CD8-positive, alpha-beta memory T cell (primary cell): ENCODE measurements at regions not wholly inside any gene's neighbourhood (a gene's known extent, or its start where the extent isn't known, plus 50 kb on each side); places are given as distances from the start of the nearest gene placed in this dataset.

Experiments used
- CTCF ChIA-PET: fragments of 350-600 bp; sonication (Branson Sonifier 250); formaldehyde crosslinking; loops from one replicate; lab custom pipeline; 2021; ENCODE audit warnings: antibody characterized with exemption; lab: Charles Lee
- POLR2A ChIA-PET: fragments of 350-600 bp; sonication (Branson Sonifier 250); formaldehyde crosslinking; loops from one replicate; lab custom pipeline; 2021; ENCODE audit warnings: antibody characterized with exemption; lab: Charles Lee
- DNase-seq, 5 donors: peaks; one replicate each; pipeline versions ENCODE4 v3.0.0 to v3.0.0-alpha.2; 2020 to 2022; ENCODE audit warnings: mixed read lengths in 1 of 5
- H3K27ac ChIP-seq: one replicate; pipeline ENCODE4 v1.7.0; 2013; ENCODE audit warnings: low read depth, mild to moderate bottlenecking, low read length, moderate library complexity
- H3K27me3 ChIP-seq: 2 replicates; pipeline ENCODE4 v1.7.0; 2013; ENCODE audit warnings: low read length, mild to moderate bottlenecking; ENCODE audit not compliant: insufficient read depth, poor library complexity, severe bottlenecking
- H3K36me3 ChIP-seq: 2 replicates; pipeline ENCODE4 v1.7.0; 2013; ENCODE audit warnings: mild to moderate bottlenecking, low read length, moderate library complexity; ENCODE audit not compliant: insufficient read depth
- H3K4me1 ChIP-seq: 2 replicates; pipeline ENCODE4 v1.7.0; 2013; ENCODE audit warnings: mild to moderate bottlenecking, low read length, moderate library complexity; ENCODE audit not compliant: insufficient read depth
- H3K4me3 ChIP-seq: 2 replicates; pipeline ENCODE4 v1.7.0; 2013; ENCODE audit warnings: mild to moderate bottlenecking, low read length
- H3K9me3 ChIP-seq: 2 replicates; pipeline ENCODE4 v1.7.0; 2013; ENCODE audit warnings: mild to moderate bottlenecking, low read length
- H3K27ac Mint-ChIP-seq, 8 donors: one replicate each; pipeline ENCODE4 v1.8.0; 2020 to 2021; ENCODE audit warnings: mixed read lengths in 8 of 8, mild to moderate bottlenecking in 6 of 8, inconsistent platforms in 3 of 8, moderate library complexity in 3 of 8
- H3K27me3 Mint-ChIP-seq, 2 donors: one replicate each; pipeline ENCODE4 v1.8.0; 2020 to 2021; ENCODE audit warnings: mixed read lengths in 2 of 2, mild to moderate bottlenecking in 1 of 2, moderate library complexity in 1 of 2
- H3K36me3 Mint-ChIP-seq, 3 donors: one replicate each; pipeline ENCODE4 v1.8.0; 2020 to 2021; ENCODE audit warnings: mixed read lengths in 3 of 3, inconsistent platforms in 1 of 3, mild to moderate bottlenecking in 1 of 3
- H3K4me1 Mint-ChIP-seq, 3 donors: one replicate each; pipeline ENCODE4 v1.8.0; 2020 to 2021; ENCODE audit warnings: mixed read lengths in 3 of 3, inconsistent platforms in 1 of 3, mild to moderate bottlenecking in 1 of 3
- H3K4me3 Mint-ChIP-seq, 7 donors: one replicate each; pipeline ENCODE4 v1.8.0; 2020 to 2021; ENCODE audit warnings: mixed read lengths in 7 of 7, mild to moderate bottlenecking in 6 of 7, moderate library complexity in 4 of 7, inconsistent platforms in 2 of 7
- H3K9me3 Mint-ChIP-seq, 5 donors: one replicate each; pipeline ENCODE4 v1.8.0; 2020 to 2022; ENCODE audit warnings: mixed read lengths in 5 of 5, mild to moderate bottlenecking in 3 of 5, moderate library complexity in 2 of 5, inconsistent platforms in 1 of 5

- H3K9me3 ChIP-seq, result no peaks in the 10 kb centered on the region
- peaks cover 0 to 1% of the 10 kb centered on the region in 2 donors for H3K27me3 Mint-ChIP-seq
- no peaks in the 10 kb centered on the region for H3K36me3 Mint-ChIP-seq
- H3K27ac ChIP-seq, result no peak overlapping the region
- ChIA-PET CTCF (no interaction called here), POLR2A (no interaction called here)
- peak overlapping the region in 1 of 8 donors; percentile 21 for H3K27ac Mint-ChIP-seq
- H3K9me3 Mint-ChIP-seq, result no peaks in the 10 kb centered on the region
- H3K27me3 ChIP-seq, result no peaks in the 10 kb centered on the region
- no peak for DNase-seq
- no peaks in the 10 kb centered on the region for H3K4me1 Mint-ChIP-seq
- H3K4me3 ChIP-seq, result no peak overlapping the region
- H3K4me3 Mint-ChIP-seq, result no peak overlapping the region
- H3K4me1 ChIP-seq, result no peaks in the 10 kb centered on the region
- H3K36me3 ChIP-seq, result no peaks in the 10 kb centered on the region
Measured at GRCh38 chr9:89884356-89885083, 279.7 kb downstream of the GADD45G start.

DNA sequence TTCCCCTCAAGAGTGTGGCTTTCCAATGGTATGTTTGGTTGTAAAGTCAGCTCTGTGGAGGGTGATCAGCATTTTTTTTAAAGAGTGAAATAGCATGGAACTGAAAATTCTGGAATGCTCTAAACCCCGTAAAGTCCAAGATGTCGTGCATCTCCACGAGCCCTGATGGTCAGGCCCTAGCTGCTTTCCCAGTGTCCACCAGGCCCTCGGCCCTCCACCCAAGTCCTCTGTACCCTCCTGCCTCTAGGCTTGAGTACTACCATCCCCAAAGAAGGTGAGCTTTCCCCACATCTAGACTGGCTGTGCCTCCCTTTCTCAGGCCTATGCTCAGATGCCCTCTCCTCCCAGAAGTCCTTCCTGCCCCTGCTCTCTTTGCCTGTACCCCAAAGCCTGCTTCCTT, 280.3 kb downstream of the GADD45G start:
- H3K9me3 ChIP-seq, result no peaks in the 10 kb centered on the region
- H3K27ac ChIP-seq, result no peak overlapping the region
- Mint-ChIP-seq H3K4me1 (no peaks in the 10 kb centered on the region), H3K9me3 (no peaks in the 10 kb centered on the region), H3K4me3 (no peak overlapping the region), H3K36me3 (no peaks in the 10 kb centered on the region), H3K27me3 (peaks cover 0 to 1% of the 10 kb centered on the region in 2 donors), H3K27ac (no peak overlapping the region)
- H3K4me3 ChIP-seq, result no peak overlapping the region
- DNase-seq, result no peak
- H3K36me3 ChIP-seq, result no peaks in the 10 kb centered on the region
- ChIA-PET POLR2A (no interaction called here), CTCF (no interaction called here)
- H3K4me1 ChIP-seq, result no peaks in the 10 kb centered on the region
- H3K27me3 ChIP-seq, result no peaks in the 10 kb centered on the region

GRCh38 chr9:89886281-89886700, 281.5 kb downstream of the GADD45G start:
- CTCF ChIA-PET, result no interaction called here
- Histone ChIP-seq H3K27ac (no peak overlapping the region), H3K4me1 (no peaks in the 10 kb centered on the region), H3K27me3 (no peaks in the 10 kb centered on the region), H3K4me3 (no peak overlapping the region), H3K36me3 (no peaks in the 10 kb centered on the region), H3K9me3 (no peaks in the 10 kb centered on the region)
- no peak overlapping the region for H3K4me3 Mint-ChIP-seq
- no peak overlapping the region for H3K27ac Mint-ChIP-seq
- no peaks in the 10 kb centered on the region for H3K4me1 Mint-ChIP-seq
- no peaks in the 10 kb centered on the region for H3K36me3 Mint-ChIP-seq
- POLR2A ChIA-PET, result no interaction called here
- H3K27me3 Mint-ChIP-seq, result peaks cover 0 to 2% of the 10 kb centered on the region in 2 donors
- DNase-seq, result no peak
- no peaks in the 10 kb centered on the region for H3K9me3 Mint-ChIP-seq

- Histone ChIP-seq H3K36me3 (no peaks in the 10 kb centered on the region), H3K9me3 (no peaks in the 10 kb centered on the region), H3K27me3 (no peaks in the 10 kb centered on the region), H3K4me3 (no peak overlapping the region), H3K4me1 (no peaks in the 10 kb centered on the region), H3K27ac (no peak overlapping the region)
- DNase-seq, result no peak
- Mint-ChIP-seq H3K9me3 (no peaks in the 10 kb centered on the region), H3K4me3 (no peak overlapping the region), H3K4me1 (no peaks in the 10 kb centered on the region), H3K27me3 (peaks cover 0 to 2% of the 10 kb centered on the region in 2 donors), H3K36me3 (no peaks in the 10 kb centered on the region), H3K27ac (peak overlapping the region in 1 of 8 donors; percentile 47)
- ChIA-PET CTCF (no interaction called here), POLR2A (no interaction called here)
Measured at GRCh38 chr9:89887286-89887685, 282.5 kb downstream of the GADD45G start.

- no peak for DNase-seq
- no peaks in the 10 kb centered on the region for H3K9me3 Mint-ChIP-seq
Measured at GRCh38 chr9:89888233-89888632, 283.4 kb downstream of the GADD45G start.

DNA sequence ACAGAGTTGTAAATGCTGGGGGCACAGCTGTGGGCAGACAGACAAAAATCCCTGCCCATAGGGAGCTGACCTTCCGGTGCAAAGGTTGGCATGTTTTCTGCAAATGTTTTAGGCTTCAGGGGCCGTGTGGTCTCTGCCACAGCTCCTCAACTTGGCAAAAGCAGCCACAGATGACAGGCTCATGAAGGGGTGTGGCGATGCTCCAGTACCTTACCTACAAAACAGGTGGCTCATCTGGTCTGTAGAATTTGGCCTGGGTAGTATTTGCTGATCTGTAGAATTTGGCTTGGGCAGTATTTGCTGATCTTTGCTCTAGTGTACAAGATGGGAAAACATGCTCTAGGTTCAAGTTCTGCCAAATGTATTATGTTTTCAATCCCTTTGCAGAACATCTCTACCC, 283.9 kb downstream of the GADD45G start:
- Histone ChIP-seq H3K9me3 (no peaks in the 10 kb centered on the region), H3K36me3 (no peaks in the 10 kb centered on the region), H3K4me3 (no peak overlapping the region), H3K27ac (no peak overlapping the region), H3K4me1 (no peaks in the 10 kb centered on the region), H3K27me3 (no peaks in the 10 kb centered on the region)
- Mint-ChIP-seq H3K27ac (no peak overlapping the region), H3K36me3 (no peaks in the 10 kb centered on the region), H3K4me3 (no peak overlapping the region), H3K4me1 (no peaks in the 10 kb centered on the region), H3K27me3 (peaks cover 0 to 2% of the 10 kb centered on the region in 2 donors), H3K9me3 (no peaks in the 10 kb centered on the region)
- ChIA-PET CTCF (interaction anchor here (1.5 kb wide), 1 partner anchor 286 kb away, joined by 3 read pairs; no protein-coding TSS in a partner anchor), POLR2A (no interaction called here)
- DNase-seq, result no peak

More at GRCh38 chr9:89888233-89888632, 283.4 kb downstream of the GADD45G start:
- Histone ChIP-seq H3K4me1 (no peaks in the 10 kb centered on the region), H3K27me3 (no peaks in the 10 kb centered on the region), H3K27ac (no peak overlapping the region), H3K36me3 (no peaks in the 10 kb centered on the region), H3K4me3 (no peak overlapping the region), H3K9me3 (no peaks in the 10 kb centered on the region)
- ChIA-PET CTCF (no interaction called here), POLR2A (no interaction called here)
- Mint-ChIP-seq H3K36me3 (no peaks in the 10 kb centered on the region), H3K27me3 (peaks cover 0 to 2% of the 10 kb centered on the region in 2 donors), H3K27ac (peak overlapping the region in 1 of 8 donors; percentile 24), H3K4me3 (no peak overlapping the region), H3K4me1 (no peaks in the 10 kb centered on the region)

- Histone ChIP-seq H3K9me3 (no peaks in the 10 kb centered on the region), H3K4me3 (no peak overlapping the region), H3K27ac (no peak overlapping the region), H3K36me3 (no peaks in the 10 kb centered on the region), H3K27me3 (no peaks in the 10 kb centered on the region), H3K4me1 (no peaks in the 10 kb centered on the region)
- Mint-ChIP-seq H3K4me1 (no peaks in the 10 kb centered on the region), H3K4me3 (peak overlapping the region in 1 of 7 donors; percentile 16), H3K27me3 (peaks cover 0 to 2% of the 10 kb centered on the region in 2 donors), H3K9me3 (no peaks in the 10 kb centered on the region), H3K36me3 (no peaks in the 10 kb centered on the region), H3K27ac (no peak overlapping the region)
- ChIA-PET POLR2A (no interaction called here), CTCF (interaction anchor here (1.5 kb wide), 1 partner anchor 287 kb away, joined by 3 read pairs; no protein-coding TSS in a partner anchor)
- DNase-seq, result no peak
Measured at GRCh38 chr9:89889865-89890264, 285.1 kb downstream of the GADD45G start.

DNA sequence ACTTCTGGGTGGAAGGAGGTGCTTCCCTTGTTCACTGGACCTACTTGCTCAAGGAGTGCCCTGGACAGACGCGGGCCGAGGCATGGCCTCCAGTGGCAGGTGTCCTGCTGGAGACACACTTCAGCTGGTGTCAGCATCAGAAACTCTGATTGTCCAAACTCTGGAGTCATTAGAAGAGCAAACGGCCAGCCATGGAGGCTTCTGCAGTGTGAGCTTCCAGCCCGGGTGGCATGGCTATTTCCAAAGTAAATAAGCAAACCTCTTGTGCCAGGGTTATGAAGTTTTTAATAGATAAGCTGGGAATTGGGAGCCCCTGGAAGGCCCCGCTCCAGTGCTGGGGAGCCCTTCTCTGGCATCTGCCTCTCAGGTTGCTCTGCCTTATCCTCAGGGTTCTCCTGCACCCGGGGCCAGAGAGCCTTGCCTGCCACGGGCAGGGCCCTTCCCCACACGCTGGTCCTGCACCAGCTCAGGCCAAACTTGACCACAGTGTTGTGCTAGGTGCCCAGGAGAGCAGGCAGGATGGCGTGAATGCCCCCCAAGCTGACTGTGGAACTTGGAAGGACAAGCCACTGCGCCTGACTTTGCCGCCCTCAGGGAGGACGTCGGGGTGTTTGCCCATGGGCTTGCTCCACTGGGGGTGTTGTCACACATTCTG, 285.6 kb downstream of the GADD45G start:
- DNase-seq, result no peak
- no peaks in the 10 kb centered on the region for H3K36me3 Mint-ChIP-seq
- ChIA-PET CTCF (interaction anchor here (1.5 kb wide), 1 partner anchor 288 kb away, joined by 3 read pairs; no protein-coding TSS in a partner anchor), POLR2A (no interaction called here)
- no peaks in the 10 kb centered on the region for H3K4me1 ChIP-seq
- no peaks in the 10 kb centered on the region for H3K9me3 Mint-ChIP-seq
- no peak overlapping the region for H3K27ac ChIP-seq
- peaks cover 0 to 2% of the 10 kb centered on the region in 2 donors for H3K27me3 Mint-ChIP-seq
- H3K36me3 ChIP-seq, result no peaks in the 10 kb centered on the region
- no peak overlapping the region for H3K27ac Mint-ChIP-seq
- no peaks in the 10 kb centered on the region for H3K9me3 ChIP-seq
- H3K27me3 ChIP-seq, result no peaks in the 10 kb centered on the region
- no peak overlapping the region for H3K4me3 Mint-ChIP-seq
- no peaks in the 10 kb centered on the region for H3K4me1 Mint-ChIP-seq
- H3K4me3 ChIP-seq, result no peak overlapping the region
